Glomerular visceral epithelial cell (primary cell): ENCODE measurements at regions not wholly inside any gene's neighbourhood (a gene's known extent, or its start where the extent isn't known, plus 50 kb on each side); places are given as distances from the start of the nearest gene placed in this dataset.
"Not testable (repeated sequence)": the region's sequence is repeated elsewhere in the genome, so short reads cannot be mapped to it uniquely, and the experiment has no call there.

Experiments used
- DNase-seq: peaks from one replicate; pipeline ENCODE4 v3.0.0-alpha.2; 2016; ENCODE audit errors: extremely low spot score

GRCh38 chr9:90140131-90140818 lies 502.3 kb downstream of the DIRAS2 start:
- DNase-seq, result no peak

DNA sequence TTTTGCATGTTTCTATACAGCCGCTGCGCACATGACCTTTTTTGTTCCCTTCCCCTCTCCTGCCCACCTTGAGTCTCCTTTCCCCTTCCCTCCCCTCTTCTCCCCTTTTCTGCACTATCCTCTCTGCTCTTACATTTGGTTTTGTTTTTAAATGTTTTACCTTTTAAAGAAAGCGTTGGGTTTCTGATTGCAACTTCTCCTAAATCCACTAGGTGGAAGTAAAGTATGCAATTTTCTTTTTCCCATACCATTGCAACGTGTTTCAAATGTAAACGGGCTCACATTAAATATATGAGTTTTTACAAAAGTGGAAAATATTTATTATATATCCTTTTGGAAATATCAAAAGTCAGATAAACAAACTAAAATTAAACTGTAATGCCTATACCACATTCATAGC lies 500.9 kb downstream of the DIRAS2 start:
- peak; percentile 11 for DNase-seq

- peak; percentile 36 for DNase-seq
These were observed 500.0 kb downstream of the DIRAS2 start for GRCh38 chr9:90142580-90142979.

DNA sequence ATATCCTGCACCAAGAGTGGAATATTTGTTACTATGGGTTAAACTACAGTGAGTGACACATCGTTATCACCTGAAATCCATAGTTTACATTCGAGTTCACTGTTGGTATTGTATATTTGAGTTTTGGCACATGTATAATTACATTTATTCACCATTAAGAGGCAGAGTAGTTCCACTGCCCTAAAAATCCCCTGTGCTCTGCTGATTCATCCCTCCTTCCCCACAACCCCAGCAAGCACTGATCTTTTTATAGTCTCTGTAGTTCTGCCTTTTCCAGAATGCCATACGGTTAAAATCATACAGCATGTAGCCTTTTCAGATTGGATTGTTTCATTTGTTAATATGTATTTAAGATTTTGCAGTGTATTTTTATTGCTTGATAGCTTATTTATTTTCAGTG lies 495.2 kb downstream of the DIRAS2 start:
- DNase-seq, result no peak

DNA sequence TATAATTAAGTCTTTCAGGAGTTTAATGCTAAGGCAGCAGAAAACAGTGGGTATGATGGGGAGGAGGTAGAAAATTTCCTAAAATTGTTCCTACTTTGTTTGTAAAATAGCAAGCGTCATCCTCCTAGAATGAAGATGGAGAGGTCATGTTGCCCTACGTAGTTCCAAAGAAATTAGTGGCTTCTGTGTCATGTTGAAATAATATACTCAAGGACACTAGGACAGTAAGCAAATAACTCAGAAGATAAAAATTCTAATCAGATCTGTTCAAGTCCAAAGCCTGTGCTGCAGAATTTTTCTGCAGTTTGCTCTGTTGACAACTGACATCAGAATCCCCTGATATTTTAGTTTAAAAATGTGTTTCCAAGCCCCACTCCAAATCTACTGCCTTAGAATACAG lies 486.3 kb downstream of the DIRAS2 start:
- DNase-seq, result no peak

GRCh38 chr9:90162326-90162725 lies 480.3 kb downstream of the DIRAS2 start:
- DNase-seq, result no peak

DNA sequence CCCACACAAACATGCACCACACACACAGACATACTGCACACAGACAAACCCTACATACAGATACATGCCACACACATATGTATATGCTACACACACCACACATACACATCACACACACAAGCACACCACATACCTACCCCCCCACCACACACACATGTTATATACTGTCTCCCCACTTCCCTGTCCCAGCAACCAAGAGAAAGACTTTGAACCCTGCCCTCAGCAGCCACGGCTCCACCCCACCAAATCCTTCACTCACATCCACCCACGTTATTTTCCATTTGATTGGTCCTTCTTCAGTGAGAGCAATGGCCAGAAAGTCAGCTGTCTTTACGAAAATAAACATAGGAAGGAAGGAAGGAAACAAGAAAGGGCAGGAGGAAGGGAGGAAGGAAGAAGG lies 479.8 kb downstream of the DIRAS2 start:
- no peak for DNase-seq

DNA sequence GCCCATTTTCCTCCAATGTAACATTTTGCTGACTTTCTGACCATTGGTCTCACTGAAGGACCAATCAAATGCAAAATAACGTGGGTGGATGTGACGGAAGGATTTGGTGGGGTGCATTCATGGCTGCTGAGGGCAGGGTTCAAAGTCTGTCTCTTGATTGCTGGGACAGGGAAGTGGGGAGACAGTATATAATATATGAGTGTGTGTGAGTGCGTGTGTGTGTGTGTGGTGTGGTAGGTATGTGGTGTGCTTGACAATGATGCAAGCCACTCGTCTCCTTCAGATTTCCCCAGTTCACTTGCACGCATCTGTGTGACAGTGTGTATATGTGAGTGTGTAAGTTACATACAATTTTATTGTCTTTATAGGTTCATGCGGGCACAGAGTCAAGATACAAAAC lies 477.3 kb downstream of the DIRAS2 start:
- DNase-seq, result no peak

- DNase-seq, result not testable (repeated sequence)
These were observed 476.2 kb downstream of the DIRAS2 start for GRCh38 chr9:90166374-90166773.

DNA sequence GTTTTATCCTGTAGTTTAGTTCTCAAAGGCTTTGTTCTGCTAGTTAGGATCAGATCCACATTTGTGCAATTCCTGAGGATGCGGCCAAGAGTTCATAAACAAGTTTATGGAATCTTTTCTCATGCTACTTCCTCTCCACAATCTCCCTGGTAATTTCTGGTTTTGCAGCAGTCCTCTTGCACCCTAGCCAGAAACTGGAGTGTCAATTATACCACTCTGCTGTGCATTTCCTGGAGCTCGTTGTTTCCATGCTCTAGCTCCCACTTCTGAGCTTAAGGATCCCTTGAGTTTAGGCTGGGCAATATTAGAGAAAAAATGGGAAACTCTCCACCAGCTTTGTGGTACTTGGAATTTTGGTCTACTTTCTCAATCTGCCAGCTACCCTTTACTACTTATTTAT lies 474.7 kb downstream of the DIRAS2 start:
- DNase-seq, result no peak

GRCh38 chr9:90169490-90169889 lies 473.1 kb downstream of the DIRAS2 start:
- no peak for DNase-seq

DNA sequence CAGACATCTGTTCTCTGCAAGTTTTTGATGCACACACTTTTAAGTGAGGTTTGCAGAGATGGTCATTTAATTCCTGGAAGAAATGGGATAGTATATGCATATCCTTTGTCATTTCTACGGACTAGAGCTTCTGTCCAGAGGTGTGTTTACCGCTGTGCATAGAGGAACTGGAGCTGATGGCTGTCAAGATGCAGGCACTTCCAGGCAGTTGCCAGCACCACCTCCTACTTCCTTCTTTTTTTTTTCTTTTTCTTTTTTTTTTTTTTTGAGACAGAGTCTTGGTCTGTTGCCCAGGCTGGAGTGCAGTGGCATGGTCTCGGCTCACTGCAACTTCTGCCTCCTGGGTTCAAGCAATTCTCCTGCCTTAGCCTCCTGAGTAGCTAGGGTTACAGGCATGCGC lies 468.7 kb downstream of the DIRAS2 start:
- DNase-seq, result not testable (repeated sequence)

DNA sequence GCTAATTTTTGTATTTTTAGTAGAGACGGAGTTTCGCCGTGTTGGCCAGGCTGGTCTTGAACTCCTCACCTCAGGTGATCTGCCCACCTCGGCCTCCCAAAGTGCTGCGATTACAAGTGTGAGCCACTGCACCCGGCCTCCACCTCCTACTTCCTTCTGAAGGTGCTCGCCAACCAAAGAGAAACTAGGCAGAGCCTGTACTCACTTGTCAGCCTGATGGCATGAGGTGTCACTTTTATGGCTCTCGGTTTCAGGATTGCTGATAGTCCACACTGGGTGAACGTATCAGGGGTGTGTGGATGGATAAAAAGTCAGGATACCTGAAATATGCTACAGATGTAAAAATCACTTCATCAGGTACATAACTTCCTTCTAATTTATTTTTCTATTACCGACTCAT lies 468.3 kb downstream of the DIRAS2 start:
- DNase-seq, result not testable (repeated sequence)

GRCh38 chr9:90175257-90175656 lies 467.4 kb downstream of the DIRAS2 start:
- no peak for DNase-seq

DNA sequence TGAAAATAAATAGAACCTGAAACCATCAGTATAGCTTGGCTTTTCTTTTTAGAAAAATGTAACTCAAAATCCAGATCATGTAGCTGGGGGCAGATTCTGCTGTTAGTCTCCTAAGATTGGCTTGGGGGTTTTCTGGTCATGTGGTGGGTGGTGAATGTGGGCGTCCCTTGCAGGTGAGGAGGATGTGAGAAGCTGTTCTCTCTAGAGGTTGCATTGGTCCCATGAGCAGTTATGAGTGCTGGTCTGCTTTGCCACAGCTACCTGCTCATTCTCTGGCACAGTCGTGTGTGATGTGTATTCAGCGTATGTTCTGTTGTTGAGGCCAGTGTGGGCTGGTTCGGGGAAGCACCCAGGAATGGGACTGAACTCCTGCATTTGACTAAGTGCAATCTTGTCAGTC lies 466.8 kb downstream of the DIRAS2 start:
- DNase-seq, result no peak

DNA sequence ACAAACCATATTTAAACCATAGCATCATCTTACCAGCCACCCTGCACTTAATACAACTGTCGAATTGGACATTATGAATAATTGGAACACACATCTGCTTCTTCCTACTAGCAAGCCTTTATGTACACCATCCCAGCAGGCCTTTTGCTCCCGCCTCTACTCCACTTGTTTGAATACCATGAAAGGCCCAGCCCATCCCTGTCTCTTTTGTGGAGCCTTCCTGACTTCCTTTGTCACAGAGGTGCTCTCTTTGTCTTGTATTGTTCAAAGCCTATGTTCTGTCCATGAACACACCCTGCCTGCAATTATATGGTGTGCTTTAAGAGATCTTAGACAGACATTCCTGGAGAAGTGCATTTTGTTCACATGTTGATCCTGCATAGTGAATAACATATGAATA lies 465.7 kb downstream of the DIRAS2 start:
- DNase-seq, result no peak

- no peak for DNase-seq
These were observed 462.2 kb downstream of the DIRAS2 start for GRCh38 chr9:90180381-90180780.

DNA sequence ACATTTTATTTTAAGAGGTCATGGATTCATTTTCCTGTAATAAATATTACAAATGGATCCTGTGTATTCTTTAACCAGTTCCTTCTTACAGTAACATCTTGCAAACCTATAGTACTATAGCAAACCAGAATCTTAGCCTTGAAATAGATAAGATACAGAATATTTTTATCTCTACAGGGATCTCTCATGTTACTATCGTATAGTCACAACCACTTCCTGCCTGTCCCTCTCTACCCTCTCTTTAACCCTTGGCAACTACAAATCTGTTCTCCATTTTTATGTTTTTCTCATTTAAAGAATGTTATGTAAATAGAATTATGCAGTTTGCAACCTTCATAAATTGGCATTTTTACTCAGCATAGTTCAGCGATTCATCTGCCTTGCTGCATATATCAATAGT lies 454.0 kb downstream of the DIRAS2 start:
- no peak for DNase-seq

DNA sequence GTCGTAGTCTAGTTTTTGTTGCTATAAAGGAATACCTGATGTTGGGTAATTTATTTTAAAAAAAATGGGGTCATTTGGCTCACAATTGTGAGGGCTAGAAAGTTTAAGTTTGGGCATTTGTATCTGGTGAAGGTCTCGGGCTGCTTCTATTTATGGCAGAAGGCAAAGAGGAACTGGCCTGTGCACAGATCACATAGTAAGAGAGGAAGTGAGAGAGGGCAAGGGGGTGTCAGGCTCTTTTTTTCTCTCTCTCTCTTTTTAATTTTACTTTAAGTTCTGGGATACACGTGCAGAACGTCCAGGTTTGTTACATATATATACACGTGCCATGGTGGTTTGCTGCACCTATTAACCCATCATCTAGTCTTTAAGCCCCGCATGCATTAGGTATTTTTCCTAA lies 453.3 kb downstream of the DIRAS2 start:
- no peak for DNase-seq

GRCh38 chr9:90192465-90192864 lies 450.2 kb downstream of the DIRAS2 start:
- not testable (repeated sequence) for DNase-seq

DNA sequence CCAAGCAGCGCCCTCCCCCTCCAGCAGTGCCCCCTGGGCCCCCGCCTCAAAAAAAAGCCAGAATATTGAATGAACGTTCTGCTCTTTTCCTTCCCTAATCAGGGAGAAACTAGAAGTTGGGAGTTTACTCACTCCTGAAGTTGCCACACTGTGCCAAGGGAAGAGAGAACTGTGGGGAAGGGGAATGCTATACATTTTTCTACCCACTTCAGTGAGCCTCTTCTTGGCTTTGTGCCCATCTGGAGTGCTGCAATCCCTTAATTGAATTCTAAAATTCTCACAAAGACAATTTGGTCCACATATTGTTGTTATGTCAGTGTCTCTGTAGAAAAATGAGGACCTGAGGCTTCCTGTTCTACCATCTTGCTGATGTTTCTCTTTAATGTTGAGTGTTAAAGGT lies 443.7 kb downstream of the DIRAS2 start:
- DNase-seq, result no peak

DNA sequence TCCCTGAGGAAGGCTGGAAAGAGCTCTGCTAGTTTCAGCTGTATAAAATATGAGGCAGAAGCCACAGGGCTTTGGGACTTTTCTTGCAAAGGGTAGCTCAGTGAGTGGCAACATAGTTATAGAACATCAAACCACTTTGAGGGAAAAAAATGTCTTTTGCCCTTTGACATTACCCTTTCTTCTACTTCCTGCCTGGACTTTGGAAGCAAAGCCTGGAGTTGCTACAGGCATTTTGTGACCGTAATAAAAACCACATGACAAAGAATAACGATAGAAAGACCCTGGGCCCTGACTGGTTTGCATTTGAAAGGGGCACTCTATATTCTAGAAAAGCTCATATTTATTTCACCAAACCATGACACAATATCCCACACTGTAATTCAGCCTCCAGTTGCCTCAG lies 440.9 kb downstream of the DIRAS2 start:
- DNase-seq, result no peak

DNA sequence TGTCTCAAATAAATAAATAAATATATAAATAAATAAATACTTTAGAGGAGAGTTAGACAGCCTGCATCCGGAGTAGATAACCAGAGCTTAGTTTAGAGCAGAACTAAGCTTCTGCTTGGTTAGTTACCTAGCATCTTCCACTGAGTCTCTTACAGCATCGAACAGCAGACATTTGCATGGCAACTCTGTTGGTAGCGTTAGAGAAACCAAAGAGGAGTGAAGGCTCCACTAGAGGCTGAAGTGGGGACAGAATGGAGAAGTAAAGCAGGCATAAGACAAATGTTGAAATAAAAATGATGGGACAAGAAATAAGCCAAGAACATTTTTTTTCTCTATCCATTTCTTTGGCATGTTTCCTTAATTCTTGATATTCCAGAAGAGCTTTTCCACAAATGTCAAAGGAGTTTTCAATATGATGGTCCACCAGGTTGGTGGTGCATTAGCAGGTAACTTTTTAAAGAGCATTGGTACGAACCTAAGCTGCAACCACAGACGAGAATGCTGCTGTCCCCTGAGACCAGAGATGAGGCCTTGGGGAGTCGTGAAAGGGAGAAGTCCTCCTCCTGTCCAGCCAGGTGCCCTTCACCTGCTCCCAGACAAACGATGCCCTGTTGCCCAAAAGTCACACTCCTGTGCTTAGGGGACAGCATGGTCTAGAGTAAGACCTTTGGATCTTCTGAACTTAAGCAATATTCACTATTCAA lies 438.3 kb downstream of the DIRAS2 start:
- DNase-seq, result no peak

- DNase-seq, result not testable (repeated sequence)
These were observed 429.6 kb downstream of the DIRAS2 start for GRCh38 chr9:90213045-90213444.
